SK-N-SH (cell line): ENCODE measurements at regions not wholly inside any gene's neighbourhood (a gene's known extent, or its start where the extent isn't known, plus 50 kb on each side); places are given as distances from the start of the nearest gene placed in this dataset.

Source experiments
- CTCF ChIA-PET: fragments of 300-600, 350-600 bp; formaldehyde crosslinking; extraction: SDS; loops from one replicate; lab custom pipeline; 2021; lab: Yijun Ruan, JAX
- POLR2A ChIA-PET: fragments of 350-600 bp; sonication (Branson Sonifier 250); formaldehyde crosslinking; extraction: SDS; loops from one replicate; lab custom pipeline; 2020; ENCODE audit warnings: antibody characterized with exemption, inconsistent platforms; lab: Yijun Ruan, JAX
- DNase-seq: peaks from one replicate; pipeline ENCODE4 v3.0.0; 2012
- H2AFZ ChIP-seq: fragments of 200-600 bp; sonication (generic); 2 replicates; pipeline ENCODE4 v1.8.1; 2016; ENCODE audit warnings: antibody characterized with exemption, mild to moderate bottlenecking, low read depth
- H3F3A ChIP-seq: fragments of 200-600 bp; sonication (generic); replicated peaks from 2 replicates; pipeline ENCODE3; 2016; ENCODE audit warnings: antibody characterized with exemption, mild to moderate bottlenecking; ENCODE audit not compliant: insufficient read depth
- H3K27ac ChIP-seq, 2 experiments: fragments of 200-500 bp in 1 of 2; fragments of 200-600 bp in 1 of 2; sonication (Bioruptor generic) in 1 of 2; sonication (generic), shearing (Covaris generic) in 1 of 2; 2 replicates each; pipeline versions ENCODE4 v1.5.1 to v1.6.1; 2014 to 2016; ENCODE audit warnings: low read depth in 2 of 2, inconsistent platforms in 1 of 2, low read length in 1 of 2, mild to moderate bottlenecking in 1 of 2, mixed read lengths in 1 of 2
- H3K27me3 ChIP-seq: fragments of 200-600 bp; sonication (generic), shearing (Covaris generic); 2 replicates; pipeline ENCODE4 v1.6.1; 2016; ENCODE audit warnings: mixed run types; ENCODE audit not compliant: insufficient read depth
- H3K36me3 ChIP-seq, 2 experiments: fragments of 200-500 bp in 1 of 2; fragments of 200-600 bp in 1 of 2; sonication (Bioruptor generic) in 1 of 2; sonication (generic) in 1 of 2; replicated peaks in 1 of 2; 2 replicates each; pipeline versions ENCODE3 to v1.5.1; 2014 to 2016; ENCODE audit warnings: low read length in 1 of 2, mild to moderate bottlenecking in 1 of 2; ENCODE audit not compliant: insufficient read depth in 2 of 2, control insufficient read depth in 1 of 2
- H3K4me1 ChIP-seq, 2 experiments: fragments of 200-500 bp in 1 of 2; fragments of 200-600 bp in 1 of 2; sonication (Bioruptor generic) in 1 of 2; sonication (generic), shearing (Covaris generic) in 1 of 2; 2 replicates each; pipeline versions ENCODE4 v1.5.1 to v1.6.1; 2014 to 2016; ENCODE audit warnings: low read depth in 1 of 2, low read length in 1 of 2, mixed run types in 1 of 2; ENCODE audit not compliant: insufficient read depth in 2 of 2, control insufficient read depth in 1 of 2
- H3K4me2 ChIP-seq: fragments of 200-600 bp; sonication (generic), shearing (Covaris generic); 2 replicates; pipeline ENCODE4 v1.6.1; 2017; ENCODE audit warnings: mixed run types
- H3K4me3 ChIP-seq, 2 experiments: fragments of 200-500 bp in 1 of 2; fragments of 200-600 bp in 1 of 2; sonication (Bioruptor generic) in 1 of 2; sonication (generic), shearing (Covaris generic) in 1 of 2; 2 replicates each; pipeline versions ENCODE4 v1.5.1 to v1.8.1; 2014 to 2016; ENCODE audit warnings: low read depth in 2 of 2, inconsistent platforms in 1 of 2, low read length in 1 of 2, mild to moderate bottlenecking in 1 of 2, mixed read lengths in 1 of 2, moderate library complexity in 1 of 2
- H3K79me2 ChIP-seq: fragments of 200-600 bp; sonication (generic); 2 replicates; pipeline ENCODE4 v1.8.1; 2017; ENCODE audit warnings: mild to moderate bottlenecking; ENCODE audit not compliant: insufficient read depth
- H3K9ac ChIP-seq: fragments of 200-600 bp; sonication (generic); 2 replicates; pipeline ENCODE4 v1.6.1; 2017; ENCODE audit warnings: mixed run types
- H3K9me2 ChIP-seq: fragments of 200-600 bp; sonication (generic); 2 replicates; pipeline ENCODE4 v1.6.1; 2017; ENCODE audit warnings: mixed run types
- H3K9me3 ChIP-seq: fragments of 200-600 bp; sonication (generic); 2 replicates; pipeline ENCODE4 v1.6.1; 2017; ENCODE audit warnings: mixed run types, mild to moderate bottlenecking, moderate library complexity
- H4K20me1 ChIP-seq: fragments of 200-600 bp; sonication (generic); 2 replicates; pipeline ENCODE4 v1.6.1; 2017; ENCODE audit warnings: mild to moderate bottlenecking, mixed run types; ENCODE audit not compliant: insufficient read depth
- ELF1 ChIP-seq: IDR thresholded peaks from 2 replicates; pipeline ENCODE4 v1.4.0; 2012
- FOXM1 ChIP-seq: IDR thresholded peaks from 2 replicates; pipeline ENCODE4 v1.4.0; 2012; ENCODE audit warnings: low read depth, mild to moderate bottlenecking
- GABPA ChIP-seq: IDR thresholded peaks from 2 replicates; pipeline ENCODE4 v1.4.0; 2012; ENCODE audit warnings: low read depth, mild to moderate bottlenecking
- MAX ChIP-seq: IDR thresholded peaks from 2 replicates; pipeline ENCODE4 v1.4.0; 2012; ENCODE audit warnings: low read depth
- MXI1 ChIP-seq: IDR thresholded peaks from 2 replicates; pipeline ENCODE4 v1.6.1; 2012; ENCODE audit warnings: mild to moderate bottlenecking, low read depth, low read length, improper control_type of control experiment
- NRF1 ChIP-seq: IDR thresholded peaks from 2 replicates; pipeline ENCODE4 v1.6.1; 2012; ENCODE audit warnings: low read depth, mild to moderate bottlenecking, low read length
- RAD21 ChIP-seq: IDR thresholded peaks from 2 replicates; pipeline ENCODE4 v1.6.1; 2012; ENCODE audit warnings: mild to moderate bottlenecking, low read length
- TAF1 ChIP-seq: IDR thresholded peaks from 2 replicates; pipeline ENCODE4 v1.6.1; 2012; ENCODE audit warnings: low read depth, mild to moderate bottlenecking, low read length, moderate library complexity, borderline replicate concordance
- TCF12 ChIP-seq: IDR thresholded peaks from 2 replicates; pipeline ENCODE4 v1.4.0; 2012
- TEAD4 ChIP-seq: IDR thresholded peaks from 2 replicates; pipeline ENCODE4 v1.4.0; 2012; ENCODE audit warnings: mild to moderate bottlenecking, borderline replicate concordance; ENCODE audit not compliant: insufficient read depth
- WGBS: methylation state at CpG from one replicate; pipeline ENCODE4 v1.1.6; 2017; ENCODE audit warnings: low lambda C conversion rate; 5-methylcytosine and 5-hydroxymethylcytosine counted together
- TF ChIP-seq, protein P1 (sequence below): IDR thresholded peaks from 2 replicates; pipeline ENCODE4; 2012
- TF ChIP-seq, protein P2 (sequence below): fragments of 200-600 bp; sonication (generic); IDR thresholded peaks from 2 replicates; pipeline ENCODE4 v1.6.1; 2017; ENCODE audit warnings: antibody characterized with exemption, mild to moderate bottlenecking, moderate library complexity

GRCh38 chr7:93719546-93719945, 145.0 kb upstream of the CALCR start:
- POLR2A ChIA-PET: no interaction called here
- H2AFZ ChIP-seq: no peak overlapping the region
- no peaks in the 10 kb centered on the region for H3K27me3 ChIP-seq
- H3K27ac ChIP-seq: no peak overlapping the region
- H3K9me2 ChIP-seq: no peaks in the 10 kb centered on the region
- H3K4me2 ChIP-seq: no peak overlapping the region
- H3K36me3 ChIP-seq: no peaks in the 10 kb centered on the region
- no peaks in the 10 kb centered on the region for H3F3A ChIP-seq
- TF ChIP-seq, protein P1, sequence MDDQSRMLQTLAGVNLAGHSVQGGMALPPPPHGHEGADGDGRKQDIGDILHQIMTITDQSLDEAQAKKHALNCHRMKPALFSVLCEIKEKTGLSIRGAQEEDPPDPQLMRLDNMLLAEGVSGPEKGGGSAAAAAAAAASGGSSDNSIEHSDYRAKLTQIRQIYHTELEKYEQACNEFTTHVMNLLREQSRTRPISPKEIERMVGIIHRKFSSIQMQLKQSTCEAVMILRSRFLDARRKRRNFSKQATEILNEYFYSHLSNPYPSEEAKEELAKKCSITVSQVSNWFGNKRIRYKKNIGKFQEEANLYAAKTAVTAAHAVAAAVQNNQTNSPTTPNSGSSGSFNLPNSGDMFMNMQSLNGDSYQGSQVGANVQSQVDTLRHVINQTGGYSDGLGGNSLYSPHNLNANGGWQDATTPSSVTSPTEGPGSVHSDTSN: no peak
- TF ChIP-seq, protein P2, sequence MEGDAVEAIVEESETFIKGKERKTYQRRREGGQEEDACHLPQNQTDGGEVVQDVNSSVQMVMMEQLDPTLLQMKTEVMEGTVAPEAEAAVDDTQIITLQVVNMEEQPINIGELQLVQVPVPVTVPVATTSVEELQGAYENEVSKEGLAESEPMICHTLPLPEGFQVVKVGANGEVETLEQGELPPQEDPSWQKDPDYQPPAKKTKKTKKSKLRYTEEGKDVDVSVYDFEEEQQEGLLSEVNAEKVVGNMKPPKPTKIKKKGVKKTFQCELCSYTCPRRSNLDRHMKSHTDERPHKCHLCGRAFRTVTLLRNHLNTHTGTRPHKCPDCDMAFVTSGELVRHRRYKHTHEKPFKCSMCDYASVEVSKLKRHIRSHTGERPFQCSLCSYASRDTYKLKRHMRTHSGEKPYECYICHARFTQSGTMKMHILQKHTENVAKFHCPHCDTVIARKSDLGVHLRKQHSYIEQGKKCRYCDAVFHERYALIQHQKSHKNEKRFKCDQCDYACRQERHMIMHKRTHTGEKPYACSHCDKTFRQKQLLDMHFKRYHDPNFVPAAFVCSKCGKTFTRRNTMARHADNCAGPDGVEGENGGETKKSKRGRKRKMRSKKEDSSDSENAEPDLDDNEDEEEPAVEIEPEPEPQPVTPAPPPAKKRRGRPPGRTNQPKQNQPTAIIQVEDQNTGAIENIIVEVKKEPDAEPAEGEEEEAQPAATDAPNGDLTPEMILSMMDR: no peak
- no peak for TF ChIP-seq MAX
- no peak for TF ChIP-seq TEAD4
- TF ChIP-seq FOXM1: no peak
- TF ChIP-seq MXI1: no peak
- TF ChIP-seq GABPA: no peak
- TF ChIP-seq NRF1: no peak
- no peak for TF ChIP-seq ELF1
- TF ChIP-seq TCF12: no peak
- no peak for TF ChIP-seq RAD21
- CTCF ChIA-PET: interaction anchor here (1.2 to 1.8 kb wide), 2 partner anchors 23 to 98 kb away, joined by 3 to 5 read pairs; no protein-coding TSS in a partner anchor
- H3K4me3 ChIP-seq: no peak overlapping the region
- no peaks in the 10 kb centered on the region for H4K20me1 ChIP-seq
- H3K79me2 ChIP-seq: no peaks in the 10 kb centered on the region
- no peaks in the 10 kb centered on the region; a peak in 1 of 4 replicates for H3K4me1 ChIP-seq
- DNase-seq: no peak
- no peaks in the 10 kb centered on the region for H3K9me3 ChIP-seq
- 73% methylated on average over 1 of the region's 1 CpG for WGBS
- no peak overlapping the region for H3K9ac ChIP-seq

- CTCF ChIA-PET: interaction anchor here (0.7 to 1.0 kb wide), 4 partner anchors 20 to 719 kb away, joined by 3 read pairs; no protein-coding TSS in a partner anchor
- Histone ChIP-seq H3K4me2 (no peak overlapping the region), H3K9me3 (no peaks in the 10 kb centered on the region), H3K79me2 (no peaks in the 10 kb centered on the region), H2AFZ (no peak overlapping the region), H3K9ac (no peak overlapping the region), H3K36me3 (no peaks in the 10 kb centered on the region), H4K20me1 (no peaks in the 10 kb centered on the region), H3K9me2 (no peaks in the 10 kb centered on the region), H3K4me1 (no peaks in the 10 kb centered on the region; a peak in 1 of 4 replicates), H3K4me3 (no peak overlapping the region), H3K27me3 (no peaks in the 10 kb centered on the region), H3F3A (no peaks in the 10 kb centered on the region), H3K27ac (no peak overlapping the region)
- POLR2A ChIA-PET: no interaction called here
- TF ChIP-seq, protein P1: peak; percentile 35
- TF ChIP-seq TAF1: no peak
- WGBS: 79% methylated on average over 1 of the region's 1 CpG
- DNase-seq: no peak
Measured at GRCh38 chr7:93717217-93717900, 142.8 kb upstream of the CALCR start.
